Ectodermal cell (in vitro differentiated cells): ENCODE measurements at regions not wholly inside any gene's neighbourhood (a gene's known extent, or its start where the extent isn't known, plus 50 kb on each side); places are given as distances from the start of the nearest gene placed in this dataset.

Experiments used
- H3K27ac ChIP-seq: 2 replicates; pipeline ENCODE4 v1.7.0; 2013; ENCODE audit warnings: mild to moderate bottlenecking, low read depth, low read length; ENCODE audit not compliant: insufficient read depth, poor library complexity, severe bottlenecking
- H3K27me3 ChIP-seq: 2 replicates; pipeline ENCODE4 v1.7.0; 2013; ENCODE audit warnings: mild to moderate bottlenecking, low read length; ENCODE audit not compliant: insufficient read depth, control insufficient read depth, poor library complexity, severe bottlenecking
- H3K36me3 ChIP-seq: one replicate; pipeline ENCODE4 v1.7.0; 2013; ENCODE audit warnings: low read length; ENCODE audit not compliant: control insufficient read depth, insufficient read depth
- H3K4me1 ChIP-seq: one replicate; pipeline ENCODE4 v1.7.0; 2013; ENCODE audit warnings: low read length; ENCODE audit not compliant: control insufficient read depth, insufficient read depth
- H3K4me3 ChIP-seq: 2 replicates; pipeline ENCODE4 v1.7.0; 2013; ENCODE audit warnings: low read depth, low read length, control low read depth; ENCODE audit not compliant: insufficient read depth
- H3K9me3 ChIP-seq: 2 replicates; pipeline ENCODE4 v1.7.0; 2013; ENCODE audit warnings: mild to moderate bottlenecking, low read length, moderate library complexity; ENCODE audit not compliant: control insufficient read depth
- WGBS, 2 experiments: methylation state at CpG; one replicate each; pipeline ENCODE4 v1.1.7; 2013; ENCODE audit warnings: missing lambda C conversion rate in 2 of 2; 5-methylcytosine and 5-hydroxymethylcytosine counted together

DNA sequence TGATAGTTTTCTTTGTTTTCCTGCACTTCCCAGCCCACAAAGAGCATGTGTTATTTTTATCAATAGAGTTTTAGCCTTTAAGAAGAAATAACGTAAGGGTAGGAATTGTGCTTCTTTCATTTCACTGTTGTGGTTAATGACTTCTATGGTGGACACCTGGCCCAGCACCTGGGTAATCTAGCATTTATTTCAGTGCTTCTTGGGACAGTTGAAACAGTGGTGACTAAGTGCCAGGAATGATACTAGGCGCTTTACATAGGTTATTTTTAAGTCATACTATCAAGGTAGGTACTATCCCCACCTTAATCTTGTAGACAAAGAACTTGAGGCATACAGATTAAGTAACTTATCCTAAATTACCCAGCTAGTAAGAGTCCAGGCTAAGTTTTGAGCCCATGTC, 243.8 kb downstream of the SOX2 start:
- Histone ChIP-seq H3K9me3 (no peaks in the 10 kb centered on the region), H3K4me3 (no peak overlapping the region), H3K36me3 (no peaks in the 10 kb centered on the region), H3K4me1 (peaks cover 6% of the 10 kb centered on the region), H3K27ac (no peak overlapping the region), H3K27me3 (no peaks in the 10 kb centered on the region)
- WGBS, 2 experiments, result 95 to 100% methylated on average over 2 of the region's 2 CpGs

DNA sequence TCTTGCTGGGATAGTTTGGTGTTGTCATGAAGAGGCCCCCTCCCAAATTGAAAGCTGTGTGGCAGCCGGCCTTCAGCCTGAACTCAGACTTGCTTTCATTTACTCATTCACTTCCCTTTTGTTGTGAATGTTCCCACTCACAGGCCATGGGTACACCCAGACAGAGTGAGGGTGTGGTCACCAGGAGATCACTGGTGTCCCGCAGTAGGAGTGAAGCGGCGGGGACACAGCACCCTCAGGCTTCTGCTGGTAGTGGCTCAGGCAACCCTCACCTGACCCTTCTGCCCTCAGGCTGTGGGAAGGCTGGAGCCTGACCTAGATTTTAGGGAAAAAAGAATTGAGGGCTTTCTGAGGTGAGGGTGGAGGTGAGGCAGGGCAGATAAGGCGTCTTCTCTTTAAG, 244.4 kb downstream of the SOX2 start:
- Histone ChIP-seq H3K36me3 (no peaks in the 10 kb centered on the region), H3K4me3 (no peak overlapping the region), H3K4me1 (peaks cover 6% of the 10 kb centered on the region), H3K9me3 (no peaks in the 10 kb centered on the region), H3K27ac (no peak overlapping the region), H3K27me3 (no peaks in the 10 kb centered on the region)
- WGBS, 2 experiments, result 90 to 94% methylated on average over 5 of the region's 5 CpGs

DNA sequence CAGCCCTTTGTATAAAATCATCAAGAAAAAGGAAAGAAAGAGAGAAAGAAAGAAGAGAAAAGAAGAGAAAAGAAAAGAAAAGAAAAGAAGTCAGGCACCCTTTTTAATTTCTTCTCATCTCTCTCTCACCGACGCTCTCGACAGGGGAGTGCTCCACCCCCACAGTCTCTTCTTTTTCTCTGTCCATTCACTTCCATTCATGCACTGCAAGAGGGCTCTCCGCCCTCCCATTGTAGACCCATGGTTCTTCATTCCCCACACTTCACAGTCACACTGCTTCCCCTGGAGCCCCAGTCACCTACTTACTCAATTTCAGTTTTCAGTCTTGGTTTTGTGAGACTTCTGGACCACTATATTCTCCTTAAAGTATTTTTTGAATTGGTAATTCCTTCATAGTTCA, 254.7 kb downstream of the SOX2 start:
- Histone ChIP-seq H3K27me3 (no peaks in the 10 kb centered on the region), H3K4me3 (no peak overlapping the region), H3K9me3 (no peaks in the 10 kb centered on the region), H3K27ac (peak overlapping the region; percentile 6), H3K4me1 (peaks cover 16% of the 10 kb centered on the region), H3K36me3 (no peaks in the 10 kb centered on the region)
- WGBS, 2 experiments, result 3 to 4% methylated on average over 4 of the region's 4 CpGs

DNA sequence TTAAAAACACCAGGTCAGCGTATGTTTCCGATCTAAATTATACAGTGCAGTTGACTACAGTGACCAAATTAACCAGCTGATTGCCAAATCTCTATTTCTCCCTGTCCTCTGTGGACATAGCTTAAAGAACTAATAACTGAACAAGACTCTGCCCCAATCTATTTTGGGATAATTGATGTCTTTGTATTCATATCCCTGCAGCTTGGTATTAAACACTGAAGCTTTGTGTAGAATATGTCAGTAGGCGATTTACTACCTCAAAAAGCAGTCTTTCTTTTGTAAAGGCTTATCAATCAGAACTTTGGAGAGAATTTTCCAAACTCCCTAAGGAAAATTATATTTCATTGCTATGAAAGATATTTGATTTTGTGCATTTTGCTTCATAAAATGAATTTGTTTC, 258.2 kb downstream of the SOX2 start:
- Histone ChIP-seq H3K4me1 (peaks cover 16% of the 10 kb centered on the region), H3K4me3 (no peak overlapping the region), H3K27me3 (no peaks in the 10 kb centered on the region), H3K36me3 (no peaks in the 10 kb centered on the region), H3K9me3 (no peaks in the 10 kb centered on the region), H3K27ac (no peak overlapping the region)
- WGBS, 2 experiments, result 94 to 97% methylated on average over 2 to 3 of the region's 3 CpGs

GRCh38 chr3:181971424-181971823, 259.7 kb downstream of the SOX2 start:
- H3K9me3 ChIP-seq, result no peaks in the 10 kb centered on the region
- H3K36me3 ChIP-seq, result no peaks in the 10 kb centered on the region
- no peaks in the 10 kb centered on the region for H3K27me3 ChIP-seq
- H3K27ac ChIP-seq, result no peak overlapping the region
- H3K4me3 ChIP-seq, result no peak overlapping the region
- H3K4me1 ChIP-seq, result peaks cover 10% of the 10 kb centered on the region
- WGBS, 2 experiments, result 90 to 95% methylated on average over 1 to 2 of the region's 2 CpGs

DNA sequence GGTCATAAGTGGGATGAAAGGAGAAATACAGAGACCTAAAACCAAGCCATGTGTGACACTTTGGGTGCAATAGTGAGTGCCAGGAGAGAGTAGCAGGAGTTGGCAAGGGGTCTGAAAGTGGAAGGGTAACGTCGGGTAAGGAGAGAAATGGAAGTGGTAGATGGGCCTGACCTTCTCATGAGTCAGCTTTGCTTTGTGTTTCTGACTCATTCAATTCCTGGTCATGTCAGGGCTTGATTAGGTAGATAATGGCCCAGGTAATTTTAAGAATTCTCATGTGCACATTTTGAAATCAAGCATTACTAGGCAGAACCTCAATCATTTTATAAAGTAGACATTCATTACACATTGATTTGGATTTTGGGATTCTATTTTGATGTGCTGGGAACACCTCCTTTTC, 262.5 kb downstream of the SOX2 start:
- WGBS, 2 experiments, result 90 to 98% methylated on average over 2 of the region's 2 CpGs
- no peaks in the 10 kb centered on the region for H3K9me3 ChIP-seq
- no peaks in the 10 kb centered on the region for H3K36me3 ChIP-seq
- no peaks in the 10 kb centered on the region for H3K27me3 ChIP-seq
- H3K27ac ChIP-seq, result no peak overlapping the region
- no peak overlapping the region for H3K4me3 ChIP-seq
- no peaks in the 10 kb centered on the region for H3K4me1 ChIP-seq

DNA sequence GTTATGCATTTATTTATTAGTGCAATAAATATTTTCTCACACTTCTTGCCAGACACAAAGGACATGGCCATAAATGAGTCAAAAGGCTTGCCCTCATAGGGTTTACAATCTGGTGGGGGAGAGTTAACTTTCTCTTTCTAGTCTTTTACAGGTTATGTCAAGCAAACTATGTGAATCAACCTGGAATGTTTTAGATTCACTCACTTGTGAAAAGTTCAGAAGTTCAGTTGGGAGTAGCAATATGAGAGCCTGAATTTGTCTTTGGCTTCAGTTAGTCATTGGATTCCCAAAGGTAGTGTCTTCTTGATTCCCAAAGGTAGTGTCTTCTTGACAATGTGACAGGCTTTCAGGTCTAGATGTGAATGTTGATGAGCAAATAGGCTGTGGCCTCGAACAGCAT, 264.8 kb downstream of the SOX2 start:
- no peak overlapping the region for H3K4me3 ChIP-seq
- H3K27me3 ChIP-seq, result no peaks in the 10 kb centered on the region
- H3K36me3 ChIP-seq, result no peaks in the 10 kb centered on the region
- WGBS, 2 experiments, result no CpG with 5 or more reads among the region's 1 CpG
- H3K9me3 ChIP-seq, result no peaks in the 10 kb centered on the region
- H3K4me1 ChIP-seq, result no peaks in the 10 kb centered on the region
- H3K27ac ChIP-seq, result no peak overlapping the region

DNA sequence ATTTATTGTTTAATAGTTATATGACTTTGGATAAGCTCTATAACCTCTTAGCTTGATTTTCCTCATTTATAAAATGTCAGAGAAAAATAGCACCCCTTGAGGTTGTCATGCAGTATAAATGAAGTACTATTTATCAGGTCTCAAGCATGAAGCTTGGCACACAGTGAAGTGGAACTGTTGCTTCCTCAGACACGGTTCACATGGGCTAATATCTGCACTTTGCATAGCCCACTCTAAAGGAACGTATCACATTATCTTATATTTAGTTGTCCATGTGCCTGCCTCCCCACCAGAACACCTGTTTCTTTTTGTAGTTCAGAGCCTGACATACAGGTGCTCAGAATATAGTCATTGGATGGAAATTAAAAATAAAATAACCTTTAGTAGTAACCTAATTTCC, 273.7 kb downstream of the SOX2 start:
- 89 to 92% methylated on average over 2 of the region's 2 CpGs for WGBS, 2 experiments
- no peak overlapping the region for H3K4me3 ChIP-seq
- H3K27ac ChIP-seq, result no peak overlapping the region
- no peaks in the 10 kb centered on the region for H3K36me3 ChIP-seq
- H3K27me3 ChIP-seq, result no peaks in the 10 kb centered on the region
- no peaks in the 10 kb centered on the region for H3K4me1 ChIP-seq
- no peaks in the 10 kb centered on the region for H3K9me3 ChIP-seq

- WGBS, 2 experiments, result 89 to 91% methylated on average over 4 of the region's 4 CpGs
- Histone ChIP-seq H3K27ac (no peak overlapping the region), H3K4me1 (no peaks in the 10 kb centered on the region), H3K9me3 (no peaks in the 10 kb centered on the region), H3K27me3 (no peaks in the 10 kb centered on the region), H3K36me3 (no peaks in the 10 kb centered on the region), H3K4me3 (no peak overlapping the region)
Observed at GRCh38 chr3:181987736-181988135, 276.0 kb downstream of the SOX2 start.

DNA sequence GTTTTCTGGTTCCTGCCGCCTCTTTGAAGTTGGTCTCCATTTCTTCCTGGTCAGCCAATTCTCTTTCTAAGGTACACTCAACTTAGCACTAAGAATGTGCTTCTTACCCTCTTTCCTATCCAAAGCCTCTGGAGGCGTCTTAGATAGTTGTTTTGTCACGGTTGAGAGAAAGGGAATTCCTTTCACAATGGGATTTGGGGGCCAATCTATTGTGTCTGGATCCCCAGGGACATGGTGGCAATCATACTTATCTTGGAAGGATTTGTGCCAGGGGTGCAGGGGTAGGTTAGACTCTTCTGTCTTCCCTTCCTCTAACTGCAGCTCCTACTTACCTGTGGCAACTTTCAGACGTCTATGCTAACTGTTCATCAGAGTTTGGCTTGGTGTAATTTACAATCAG, 287.1 kb downstream of the SOX2 start:
- H3K4me1 ChIP-seq, result peaks cover 31% of the 10 kb centered on the region
- H3K27me3 ChIP-seq, result no peaks in the 10 kb centered on the region
- peak overlapping the region; percentile 9 for H3K27ac ChIP-seq
- 44 to 60% methylated on average over 4 of the region's 4 CpGs for WGBS, 2 experiments
- H3K9me3 ChIP-seq, result no peaks in the 10 kb centered on the region
- H3K4me3 ChIP-seq, result no peak overlapping the region
- H3K36me3 ChIP-seq, result no peaks in the 10 kb centered on the region

DNA sequence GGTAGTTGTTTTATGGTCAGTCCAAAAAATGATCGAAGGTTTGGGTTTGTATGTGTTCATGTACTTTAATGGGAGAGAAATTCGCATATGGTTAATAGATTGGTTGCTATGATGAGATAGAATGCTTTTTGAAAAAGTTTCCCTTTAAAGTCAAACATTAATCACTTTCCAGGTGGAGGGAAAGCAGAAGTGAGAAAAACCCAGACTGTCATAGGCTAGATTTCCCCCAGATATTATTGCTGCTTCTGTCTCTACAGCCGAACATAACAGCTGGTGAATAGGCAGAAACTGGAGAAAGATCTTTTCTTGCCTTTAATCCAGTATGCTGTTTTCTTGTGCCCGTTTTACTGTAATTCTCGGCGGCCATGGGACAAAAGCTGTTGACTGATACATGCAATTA, 287.6 kb downstream of the SOX2 start:
- no peaks in the 10 kb centered on the region for H3K27me3 ChIP-seq
- peak overlapping the region; percentile 9 for H3K27ac ChIP-seq
- H3K9me3 ChIP-seq, result no peaks in the 10 kb centered on the region
- no peak overlapping the region for H3K4me3 ChIP-seq
- no peaks in the 10 kb centered on the region for H3K36me3 ChIP-seq
- H3K4me1 ChIP-seq, result peaks cover 31% of the 10 kb centered on the region
- WGBS, 2 experiments, result 92 to 93% methylated on average over 6 of the region's 6 CpGs
